ENCODE measurements at regions not wholly inside any gene's neighbourhood (a gene's known extent, or its start where the extent isn't known, plus 50 kb on each side); places are given as distances from the start of the nearest gene placed in this dataset.

GRCh38 chr7:46150202-46150601 is 229.1 kb upstream of the IGFBP3 start:
- DNase-seq, result no peak

DNA sequence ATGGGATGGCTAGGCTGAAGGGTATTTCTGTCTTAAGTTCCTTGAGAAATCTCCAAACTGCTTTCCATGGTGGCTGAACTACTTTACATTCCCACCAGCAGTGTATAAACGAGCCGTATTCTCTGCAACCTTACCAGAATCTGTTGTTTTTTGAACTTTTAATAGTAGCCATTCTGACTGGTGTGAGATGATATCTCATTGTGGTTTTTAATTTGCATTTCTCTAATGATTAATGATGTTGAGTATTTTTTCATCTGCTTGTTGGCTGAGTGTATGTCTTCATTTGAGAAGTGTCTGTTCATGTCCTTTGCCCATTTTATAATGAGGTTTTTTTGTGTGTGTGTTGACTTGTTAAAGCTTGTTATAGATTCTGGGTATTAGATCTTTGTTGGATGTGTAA is 226.8 kb upstream of the IGFBP3 start:
- DNase-seq, result no peak

DNA sequence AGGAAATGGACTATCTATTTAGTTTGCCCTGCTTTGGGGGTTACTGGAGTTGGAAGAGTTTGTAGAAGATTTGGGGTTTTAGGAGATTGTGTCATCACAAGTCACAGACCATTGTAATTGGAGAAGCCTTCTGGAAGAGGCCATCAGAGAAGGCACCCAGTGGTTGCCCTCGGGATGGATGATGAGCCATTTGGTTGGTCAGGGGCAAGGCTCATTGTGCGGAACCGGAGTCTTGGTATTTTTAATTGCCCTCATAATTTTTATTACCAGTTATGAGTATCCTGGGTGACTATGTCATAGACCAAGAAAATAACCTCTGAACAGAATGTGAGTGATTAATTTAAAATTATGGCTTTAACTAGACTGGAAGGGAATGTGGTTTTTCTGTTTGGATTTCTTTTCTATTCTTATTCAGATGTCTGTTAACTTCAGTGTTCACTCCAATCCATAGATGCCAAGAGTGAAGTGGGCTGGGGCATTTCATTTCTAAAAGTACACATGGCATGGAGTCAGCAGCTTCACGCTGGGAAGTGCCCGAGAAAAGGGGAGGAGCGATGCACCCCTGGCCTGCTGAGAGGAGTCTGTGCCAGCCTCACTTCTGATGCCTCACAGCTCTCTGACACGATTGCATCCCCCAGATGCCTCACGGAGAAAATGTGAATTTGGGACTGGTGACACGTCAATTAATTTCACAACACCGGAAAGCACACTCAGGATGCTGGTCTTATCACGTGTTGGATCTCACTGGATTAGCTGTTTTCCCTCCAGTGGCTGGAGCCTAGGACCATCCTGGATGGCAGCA is 225.6 kb upstream of the IGFBP3 start:
- no peak for DNase-seq

DNA sequence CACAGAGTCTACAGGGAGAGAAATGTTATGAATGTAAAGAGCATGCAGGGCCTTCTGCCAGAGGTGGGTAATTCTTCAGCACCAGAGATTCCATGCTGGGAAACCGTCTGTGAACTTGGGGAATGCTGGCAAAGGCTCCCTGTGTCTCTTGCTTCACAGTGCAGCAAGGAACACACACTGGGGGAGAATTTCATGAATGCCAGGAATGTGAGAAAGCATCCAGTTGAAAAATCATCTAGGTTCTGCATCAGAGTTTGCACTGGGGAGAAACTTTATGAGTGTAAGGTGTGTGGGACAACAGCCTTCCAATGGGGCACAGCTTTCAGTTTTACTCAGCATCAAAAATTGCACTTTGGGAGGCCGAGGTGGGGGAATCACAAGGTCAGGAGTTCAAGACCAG is 224.3 kb upstream of the IGFBP3 start:
- DNase-seq, result no peak

GRCh38 chr7:46143949-46144917 is 223.2 kb upstream of the IGFBP3 start:
- no peak for DNase-seq

GRCh38 chr7:46143421-46143820 is 222.3 kb upstream of the IGFBP3 start:
- DNase-seq, result no peak

- no peak for DNase-seq
Measured at GRCh38 chr7:46139079-46139478, 218.0 kb upstream of the IGFBP3 start.

DNA sequence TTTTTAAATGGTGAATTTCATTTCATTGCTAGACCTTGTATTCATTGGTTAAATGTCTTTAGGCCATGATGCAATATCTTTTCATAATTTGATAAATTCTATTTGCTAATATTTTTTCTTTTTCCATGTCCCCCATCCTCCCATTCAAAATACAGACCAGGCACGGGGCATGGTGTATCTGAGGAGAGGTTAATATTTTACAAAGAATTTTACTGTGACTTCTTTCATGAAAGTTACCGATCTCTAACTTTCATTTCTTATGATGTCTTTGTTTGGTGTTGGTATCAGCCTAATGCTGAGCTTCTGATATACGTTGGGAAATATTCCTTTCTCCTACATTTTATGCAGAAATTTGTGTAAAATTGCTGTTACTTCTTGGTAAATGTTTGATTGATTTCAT is 216.7 kb upstream of the IGFBP3 start:
- no peak for DNase-seq

DNA sequence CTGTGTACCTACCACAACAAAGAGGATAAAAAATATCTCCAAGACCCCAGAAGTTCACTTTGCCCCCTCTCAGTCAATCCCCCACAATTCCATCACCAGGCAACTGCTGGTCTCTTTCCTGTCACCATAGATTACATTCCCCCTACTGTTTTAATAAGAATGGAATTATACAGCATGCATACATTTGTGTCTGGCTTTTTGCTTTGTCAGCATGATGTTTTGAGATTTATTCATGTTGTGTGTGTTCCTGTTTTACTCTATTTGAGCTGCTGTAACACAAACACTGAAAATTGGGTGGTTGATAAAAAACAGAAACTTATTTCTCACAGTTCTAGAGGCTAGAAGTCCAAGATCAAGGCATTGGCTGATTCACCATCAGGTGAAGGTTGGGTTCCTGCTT is 214.5 kb upstream of the IGFBP3 start:
- no peak for DNase-seq

DNA sequence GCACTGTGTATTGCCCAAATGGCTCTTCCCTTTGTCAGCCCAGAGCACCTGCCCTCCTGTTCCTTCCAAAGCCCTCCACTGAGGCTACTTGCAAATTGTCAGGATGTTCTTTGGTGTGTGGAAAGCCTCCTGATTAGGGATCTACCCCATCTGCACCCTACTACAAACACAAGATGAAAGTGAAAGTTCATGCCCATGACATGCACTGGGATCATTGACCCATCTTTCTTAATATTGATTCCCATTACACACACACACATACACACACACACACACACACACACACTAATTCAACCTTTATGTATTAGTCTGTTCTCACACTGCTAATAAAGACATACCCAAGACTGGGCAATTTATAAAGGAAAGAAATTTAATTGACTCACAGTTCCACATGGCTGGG is 213.7 kb upstream of the IGFBP3 start:
- DNase-seq, result no peak

DNA sequence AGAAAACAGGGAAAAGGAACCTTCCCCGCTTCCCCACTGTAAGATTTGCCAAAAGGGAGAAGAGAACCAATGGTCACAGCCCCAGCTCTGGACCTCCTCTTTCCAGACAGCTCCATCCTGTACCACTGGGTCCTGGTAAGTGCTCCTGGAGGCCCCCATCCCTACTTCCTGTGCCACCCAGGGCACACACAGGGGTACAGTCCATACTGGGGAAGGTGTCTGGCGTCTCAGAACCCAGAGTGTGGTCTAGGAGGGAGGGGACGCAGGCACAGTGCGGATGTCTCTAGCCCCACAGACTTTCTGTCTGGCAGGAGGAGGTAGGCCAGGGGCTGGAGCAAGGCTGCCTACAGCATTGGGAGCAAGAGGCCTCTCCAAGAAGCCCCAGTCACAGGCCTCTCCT is 213.3 kb upstream of the IGFBP3 start:
- DNase-seq, result no peak

DNA sequence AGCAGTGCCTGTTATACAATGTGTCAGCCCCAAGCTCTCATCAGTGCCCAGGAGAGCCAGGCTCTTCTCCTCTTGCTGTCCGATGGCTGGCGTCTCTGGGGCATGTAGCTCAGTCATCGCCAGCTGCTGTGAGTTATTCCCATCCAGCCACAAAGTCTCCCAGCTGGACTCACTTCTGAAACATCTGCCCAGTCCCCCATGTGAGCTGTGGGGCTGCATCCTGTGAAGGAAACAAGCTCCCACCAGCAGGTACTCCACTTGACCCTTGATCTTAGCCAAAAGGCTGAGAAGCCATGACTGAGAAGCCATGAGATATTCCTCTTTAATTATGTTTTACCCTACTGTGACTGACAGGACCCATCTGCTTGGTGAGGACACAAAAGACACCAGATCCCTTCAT is 212.7 kb upstream of the IGFBP3 start:
- DNase-seq, result no peak

- DNase-seq, result no peak
Measured at GRCh38 chr7:46133072-46133471, 212.0 kb upstream of the IGFBP3 start.

DNA sequence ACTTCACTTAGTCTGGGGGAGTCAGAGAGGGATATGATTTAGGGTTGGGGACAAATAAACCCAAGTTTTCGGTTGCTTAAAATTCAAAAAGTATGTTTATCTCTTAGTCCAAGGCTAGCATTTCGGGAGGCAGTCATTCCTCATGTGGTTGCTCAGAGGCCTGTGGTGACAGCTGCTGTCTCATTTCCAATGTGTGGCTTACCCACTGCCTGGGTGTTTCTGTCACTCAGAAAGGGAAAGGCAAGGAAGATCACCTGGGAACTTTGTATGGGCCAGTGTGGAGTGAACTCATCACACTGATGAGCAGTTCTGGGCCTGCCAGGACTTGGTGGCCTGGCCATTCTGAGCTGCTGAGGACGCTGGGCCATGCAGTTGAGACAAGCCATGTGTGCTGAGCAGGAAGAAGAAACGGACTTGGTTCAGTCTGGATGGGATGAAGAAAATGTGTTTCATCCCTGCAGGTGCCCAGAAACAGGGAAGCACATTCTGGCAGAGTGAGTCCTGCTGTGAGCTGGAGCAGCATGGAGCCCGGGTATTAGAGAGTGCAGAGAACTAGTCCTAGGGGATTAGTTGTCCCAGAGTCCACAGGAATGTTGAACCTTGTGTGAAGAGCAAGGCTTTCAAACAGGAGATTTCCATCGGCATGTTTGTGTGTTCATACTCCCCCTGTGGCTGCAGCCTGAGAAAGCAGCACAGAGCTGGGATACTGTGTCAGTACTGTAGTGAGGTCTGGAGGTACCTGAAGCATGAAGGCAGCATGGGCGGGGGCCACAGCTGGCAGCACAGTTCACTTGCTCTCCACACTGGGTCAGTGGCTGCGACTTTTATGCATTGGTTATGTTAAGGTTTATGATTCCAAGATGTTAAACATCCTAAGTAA is 211.1 kb upstream of the IGFBP3 start:
- no peak for DNase-seq

GRCh38 chr7:46129831-46130230 is 208.8 kb upstream of the IGFBP3 start:
- no peak for DNase-seq

- no peak for DNase-seq
Measured at GRCh38 chr7:46127814-46128213, 206.7 kb upstream of the IGFBP3 start.

DNA sequence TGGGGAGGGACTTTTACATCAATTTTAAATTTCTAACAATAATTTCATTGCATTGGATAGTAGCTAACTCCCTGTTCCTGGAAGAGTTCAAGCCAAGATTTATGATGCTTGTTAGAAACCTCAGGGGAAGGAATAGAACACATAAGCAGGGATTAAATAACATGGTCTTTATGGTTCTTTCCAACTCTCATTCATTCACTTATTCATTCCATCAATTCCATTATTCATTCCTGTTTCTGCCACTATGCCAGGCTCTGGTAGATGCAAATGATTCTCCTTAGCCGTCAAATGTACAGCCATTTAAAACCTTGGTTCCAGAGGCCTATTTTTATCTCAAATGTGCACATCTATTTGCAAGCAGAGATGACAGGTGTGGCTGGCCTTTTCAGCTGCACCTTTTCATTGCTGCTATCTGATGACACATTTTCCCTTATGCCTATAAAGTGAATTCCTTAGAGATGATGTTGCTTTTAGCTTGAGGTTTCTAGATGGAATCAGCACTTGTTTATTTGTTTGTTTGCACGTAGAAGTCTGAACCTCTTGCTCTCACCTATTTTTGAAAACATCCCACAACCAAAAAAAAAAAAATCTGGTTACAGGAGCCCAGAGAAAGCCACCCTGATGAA is 205.7 kb upstream of the IGFBP3 start:
- DNase-seq, result no peak

GRCh38 chr7:46123756-46124343 is 202.8 kb upstream of the IGFBP3 start:
- DNase-seq, result no peak

DNA sequence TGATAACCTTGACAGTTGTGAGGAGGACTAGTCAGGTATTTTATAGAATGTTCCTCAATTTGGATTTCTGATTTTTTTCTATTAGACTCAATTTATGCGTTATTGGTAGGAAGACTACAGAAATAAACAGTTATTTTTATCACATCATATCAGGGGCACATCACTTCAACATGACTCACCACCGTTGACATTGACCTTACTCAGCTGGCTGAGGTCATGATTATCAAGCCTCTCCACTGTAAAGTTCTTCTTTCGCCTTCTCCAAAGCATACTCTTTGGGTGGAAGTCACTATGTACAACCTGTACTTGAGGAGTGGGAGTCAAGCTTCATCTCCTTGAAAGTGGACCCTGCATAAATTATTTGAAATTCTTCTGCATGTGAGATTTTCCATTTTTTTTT is 194.3 kb upstream of the IGFBP3 start:
- DNase-seq, result no peak

DNA sequence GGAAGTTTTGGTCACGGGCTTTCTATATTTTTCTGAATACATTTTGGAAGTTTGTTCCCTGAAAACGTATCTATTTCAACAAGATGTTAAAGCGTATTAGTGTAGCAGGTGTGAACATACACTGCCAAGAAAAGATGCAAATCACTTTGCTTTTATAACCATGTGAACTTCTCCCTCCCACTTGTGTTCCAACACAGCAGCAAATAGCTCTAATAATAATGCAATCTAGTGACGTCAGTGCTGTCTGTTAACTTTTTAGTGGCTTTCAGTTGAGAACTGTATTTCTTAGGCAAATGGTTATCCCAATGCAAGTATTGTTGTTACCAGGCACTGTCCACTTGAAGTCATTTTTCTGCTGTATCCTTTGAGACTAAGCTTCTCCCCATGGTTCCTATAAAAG is 188.4 kb upstream of the IGFBP3 start:
- DNase-seq, result no peak

- no peak for DNase-seq
Measured at GRCh38 chr7:46108272-46108671, 187.2 kb upstream of the IGFBP3 start.
